ENCODE measurements at regions not wholly inside any gene's neighbourhood (a gene's known extent, or its start where the extent isn't known, plus 50 kb on each side); places are given as distances from the start of the nearest gene placed in this dataset.

DNA sequence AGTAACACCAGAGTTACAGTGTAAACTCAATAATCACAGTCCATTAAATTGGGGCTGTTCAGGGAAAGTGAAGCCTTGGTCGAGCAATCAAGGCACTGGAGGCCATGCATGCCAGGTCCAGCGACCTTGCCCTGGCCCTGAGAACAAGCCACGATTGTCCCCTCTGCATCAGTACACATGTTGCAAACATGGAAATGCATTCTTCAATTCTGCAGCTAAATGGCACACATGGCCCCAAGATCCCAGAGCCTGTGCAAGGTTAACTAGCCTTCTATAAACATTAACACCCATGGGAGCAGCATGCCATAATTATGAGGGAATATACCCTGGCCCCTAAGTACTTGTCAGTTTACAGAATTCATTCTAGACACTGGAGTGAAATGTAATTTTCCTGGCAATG lies 204.7 kb downstream of the HS3ST3B1 start:
- Histone ChIP-seq H3K4me3 (ENCODE audit: insufficient read depth, low read length) (no peak overlapping the region), H3K4me1 (ENCODE audit: insufficient read depth, low read length) (no peaks in the 10 kb centered on the region), H2AFZ (ENCODE audit: low read length) (no peak overlapping the region), H3K27me3 (ENCODE audit: insufficient read depth, low read length) (no peaks in the 10 kb centered on the region), H3K4me2 (ENCODE audit: insufficient read depth, low read length) (no peak overlapping the region), H3K27ac (ENCODE audit: low read depth, low read length) (no peak overlapping the region), H3K79me2 (ENCODE audit: insufficient read depth, low read length) (no peaks in the 10 kb centered on the region), H3K36me3 (ENCODE audit: insufficient read depth, low read length) (no peaks in the 10 kb centered on the region), H3K9me3 (ENCODE audit: low read depth, low read length) (no peaks in the 10 kb centered on the region), H4K20me1 (ENCODE audit: insufficient read depth, low read length) (no peaks in the 10 kb centered on the region)
- TF ChIP-seq, protein P1, sequence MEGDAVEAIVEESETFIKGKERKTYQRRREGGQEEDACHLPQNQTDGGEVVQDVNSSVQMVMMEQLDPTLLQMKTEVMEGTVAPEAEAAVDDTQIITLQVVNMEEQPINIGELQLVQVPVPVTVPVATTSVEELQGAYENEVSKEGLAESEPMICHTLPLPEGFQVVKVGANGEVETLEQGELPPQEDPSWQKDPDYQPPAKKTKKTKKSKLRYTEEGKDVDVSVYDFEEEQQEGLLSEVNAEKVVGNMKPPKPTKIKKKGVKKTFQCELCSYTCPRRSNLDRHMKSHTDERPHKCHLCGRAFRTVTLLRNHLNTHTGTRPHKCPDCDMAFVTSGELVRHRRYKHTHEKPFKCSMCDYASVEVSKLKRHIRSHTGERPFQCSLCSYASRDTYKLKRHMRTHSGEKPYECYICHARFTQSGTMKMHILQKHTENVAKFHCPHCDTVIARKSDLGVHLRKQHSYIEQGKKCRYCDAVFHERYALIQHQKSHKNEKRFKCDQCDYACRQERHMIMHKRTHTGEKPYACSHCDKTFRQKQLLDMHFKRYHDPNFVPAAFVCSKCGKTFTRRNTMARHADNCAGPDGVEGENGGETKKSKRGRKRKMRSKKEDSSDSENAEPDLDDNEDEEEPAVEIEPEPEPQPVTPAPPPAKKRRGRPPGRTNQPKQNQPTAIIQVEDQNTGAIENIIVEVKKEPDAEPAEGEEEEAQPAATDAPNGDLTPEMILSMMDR (IDR thresholded peaks at IDR 0.05; ENCODE audit: extremely low read depth, low read depth, low read length) = no peak
- no peak for DNase-seq (ENCODE audit: insufficient read length, low spot score, missing footprints)

DNA sequence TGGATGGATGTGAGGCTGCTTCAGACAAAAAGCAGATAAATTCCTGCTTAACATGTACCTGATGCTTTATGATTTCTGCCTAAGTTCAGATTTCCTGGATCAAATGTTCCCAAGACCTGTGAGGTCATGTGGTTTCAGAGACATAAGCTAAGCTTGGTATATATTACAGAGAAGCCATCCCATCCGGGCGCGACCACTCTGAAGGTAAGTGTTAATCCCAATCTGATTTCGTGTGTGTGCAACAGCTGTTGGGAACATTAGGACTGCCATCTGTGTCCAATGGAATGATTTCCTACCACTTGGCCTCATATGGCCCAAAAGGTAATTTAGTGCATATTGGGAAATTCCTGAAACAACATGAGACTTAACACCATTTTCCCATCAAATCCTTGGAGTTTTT lies 199.1 kb downstream of the HS3ST3B1 start:
- Histone ChIP-seq H3K27ac (ENCODE audit: low read depth, low read length) (no peak overlapping the region), H3K9me3 (ENCODE audit: low read depth, low read length) (no peaks in the 10 kb centered on the region), H2AFZ (ENCODE audit: low read length) (no peak overlapping the region), H3K36me3 (ENCODE audit: insufficient read depth, low read length) (no peaks in the 10 kb centered on the region), H3K79me2 (ENCODE audit: insufficient read depth, low read length) (no peaks in the 10 kb centered on the region), H3K4me3 (ENCODE audit: insufficient read depth, low read length) (no peak overlapping the region), H4K20me1 (ENCODE audit: insufficient read depth, low read length) (no peaks in the 10 kb centered on the region), H3K4me2 (ENCODE audit: insufficient read depth, low read length) (no peak overlapping the region), H3K4me1 (ENCODE audit: insufficient read depth, low read length) (no peaks in the 10 kb centered on the region), H3K27me3 (ENCODE audit: insufficient read depth, low read length) (peaks cover 6% of the 10 kb centered on the region)
- TF ChIP-seq, protein P1 (IDR thresholded peaks at IDR 0.05; ENCODE audit: extremely low read depth, low read depth, low read length) = no peak
- no peak for DNase-seq (ENCODE audit: insufficient read length, low spot score, missing footprints)

GRCh38 chr17:14498812-14499211 lies 197.9 kb downstream of the HS3ST3B1 start:
- Histone ChIP-seq H3K4me3 (ENCODE audit: insufficient read depth, low read length) (no peak overlapping the region), H3K27me3 (ENCODE audit: insufficient read depth, low read length) (peaks cover 6% of the 10 kb centered on the region), H2AFZ (ENCODE audit: low read length) (no peak overlapping the region), H3K9me3 (ENCODE audit: low read depth, low read length) (no peaks in the 10 kb centered on the region), H3K4me1 (ENCODE audit: insufficient read depth, low read length) (no peaks in the 10 kb centered on the region), H4K20me1 (ENCODE audit: insufficient read depth, low read length) (no peaks in the 10 kb centered on the region), H3K4me2 (ENCODE audit: insufficient read depth, low read length) (no peak overlapping the region), H3K36me3 (ENCODE audit: insufficient read depth, low read length) (no peaks in the 10 kb centered on the region), H3K27ac (ENCODE audit: low read depth, low read length) (no peak overlapping the region), H3K79me2 (ENCODE audit: insufficient read depth, low read length) (no peaks in the 10 kb centered on the region)
- DNase-seq (ENCODE audit: insufficient read length, low spot score, missing footprints) = no peak
- TF ChIP-seq, protein P1 (IDR thresholded peaks at IDR 0.05; ENCODE audit: extremely low read depth, low read depth, low read length) = no peak

GRCh38 chr17:14494161-14494560 lies 193.3 kb downstream of the HS3ST3B1 start:
- Histone ChIP-seq H3K36me3 (ENCODE audit: insufficient read depth, low read length) (no peaks in the 10 kb centered on the region), H2AFZ (ENCODE audit: low read length) (no peak overlapping the region), H3K27me3 (ENCODE audit: insufficient read depth, low read length) (peaks cover 6% of the 10 kb centered on the region), H3K4me1 (ENCODE audit: insufficient read depth, low read length) (no peaks in the 10 kb centered on the region), H3K27ac (ENCODE audit: low read depth, low read length) (no peak overlapping the region), H3K4me3 (ENCODE audit: insufficient read depth, low read length) (no peak overlapping the region), H3K79me2 (ENCODE audit: insufficient read depth, low read length) (no peaks in the 10 kb centered on the region), H3K4me2 (ENCODE audit: insufficient read depth, low read length) (no peak overlapping the region), H4K20me1 (ENCODE audit: insufficient read depth, low read length) (no peaks in the 10 kb centered on the region), H3K9me3 (ENCODE audit: low read depth, low read length) (no peaks in the 10 kb centered on the region)
- TF ChIP-seq, protein P1 (IDR thresholded peaks at IDR 0.05; ENCODE audit: extremely low read depth, low read depth, low read length) = no peak
- no peak for DNase-seq (ENCODE audit: insufficient read length, low spot score, missing footprints)
